NCI-H2171 (cell line): ENCODE measurements at regions not wholly inside any gene's neighbourhood (a gene's known extent, or its start where the extent isn't known, plus 50 kb on each side); places are given as distances from the start of the nearest gene placed in this dataset.

Source experiments
- DNase-seq: peaks from one replicate; lab custom pipeline; 2025; lab: John Stamatoyannopoulos, UW

- no peak for DNase-seq
Measured at GRCh38 chr12:115857923-115858322, 419.6 kb downstream of the MED13L start.

GRCh38 chr12:115857160-115857920, 420.2 kb downstream of the MED13L start:
- DNase-seq: no peak

GRCh38 chr12:115852054-115852453, 425.4 kb downstream of the MED13L start:
- no peak for DNase-seq

GRCh38 chr12:115850957-115851356, 426.5 kb downstream of the MED13L start:
- no peak for DNase-seq

- no peak for DNase-seq
Measured at GRCh38 chr12:115849262-115849943, 428.1 kb downstream of the MED13L start.

GRCh38 chr12:115847398-115847797, 430.1 kb downstream of the MED13L start:
- DNase-seq: no peak

- DNase-seq: no peak
Measured at GRCh38 chr12:115846516-115846915, 431.0 kb downstream of the MED13L start.

- no peak for DNase-seq
Measured at GRCh38 chr12:115840159-115840558, 437.3 kb downstream of the MED13L start.

GRCh38 chr12:115838952-115839351, 438.5 kb downstream of the MED13L start:
- DNase-seq: no peak

- no peak for DNase-seq
Measured at GRCh38 chr12:115837220-115837619, 440.3 kb downstream of the MED13L start.

GRCh38 chr12:115835445-115835844, 442.0 kb downstream of the MED13L start:
- no peak for DNase-seq

- DNase-seq: no peak
Measured at GRCh38 chr12:115833704-115834103, 443.8 kb downstream of the MED13L start.

GRCh38 chr12:115830633-115831032, 446.9 kb downstream of the MED13L start:
- DNase-seq: no peak

- DNase-seq: no peak
Measured at GRCh38 chr12:115830070-115830469, 447.4 kb downstream of the MED13L start.

- no peak for DNase-seq
Measured at GRCh38 chr12:115828168-115828567, 449.3 kb downstream of the MED13L start.

GRCh38 chr12:115824936-115825602, 452.4 kb downstream of the MED13L start:
- no peak for DNase-seq

GRCh38 chr12:115823635-115824034, 453.9 kb downstream of the MED13L start:
- no peak for DNase-seq

- no peak for DNase-seq
Measured at GRCh38 chr12:115820656-115821055, 456.8 kb downstream of the MED13L start.

GRCh38 chr12:115818973-115819372, 458.5 kb downstream of the MED13L start:
- no peak for DNase-seq

GRCh38 chr12:115817389-115817788, 460.1 kb downstream of the MED13L start:
- DNase-seq: no peak

GRCh38 chr12:115815924-115816323, 461.6 kb downstream of the MED13L start:
- no peak for DNase-seq

GRCh38 chr12:115813256-115813655, 464.2 kb downstream of the MED13L start:
- no peak for DNase-seq

GRCh38 chr12:115811929-115812328, 465.6 kb downstream of the MED13L start:
- DNase-seq: no peak
